ENCODE measurements at regions not wholly inside any gene's neighbourhood (a gene's known extent, or its start where the extent isn't known, plus 50 kb on each side); places are given as distances from the start of the nearest gene placed in this dataset.

DNA sequence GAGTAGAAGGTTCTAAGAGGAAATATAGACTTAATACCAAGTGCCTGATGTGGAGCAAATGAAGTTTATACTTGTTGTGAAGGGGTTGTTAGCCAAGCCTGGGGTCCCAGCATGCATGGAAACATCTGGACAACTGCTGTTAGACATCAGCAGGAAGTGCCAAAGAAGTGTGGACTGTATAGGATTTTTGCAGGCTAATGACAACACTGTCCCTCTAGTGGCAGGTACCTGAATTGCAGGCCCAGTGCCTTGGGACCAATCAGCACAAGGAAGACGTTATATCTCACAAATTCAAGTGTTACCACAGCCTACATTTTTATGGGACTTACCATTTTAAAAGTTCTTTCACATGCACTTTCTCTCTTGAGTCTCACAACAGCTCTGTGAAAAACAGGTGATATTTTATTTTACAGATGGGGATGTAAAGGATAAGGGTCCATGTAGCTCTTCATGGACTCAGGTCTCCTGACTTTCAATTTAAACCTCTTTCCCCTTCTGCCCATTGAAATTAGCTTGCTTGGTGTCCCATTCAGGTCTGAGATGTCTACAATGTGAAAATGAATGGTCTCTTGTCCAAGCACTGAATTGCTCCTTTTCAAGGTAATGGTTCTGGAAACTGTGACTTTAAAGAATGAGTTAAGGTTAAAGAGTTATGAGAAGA, 89.0 kb upstream of the MAP1B start:
- intact Hi-C loops (cut with DNase I) = loop anchor here in 1 of 2 donors (10.0 kb wide), 1 partner anchor 233 kb away; no protein-coding TSS in a partner anchor
- no peaks in the 10 kb centered on the region for H3K9me3 ChIP-seq (replicated peaks in 1 of 3)
- no peak for TF ChIP-seq POLR2A (IDR thresholded peaks at IDR 0.05)
- TF ChIP-seq, protein P1, sequence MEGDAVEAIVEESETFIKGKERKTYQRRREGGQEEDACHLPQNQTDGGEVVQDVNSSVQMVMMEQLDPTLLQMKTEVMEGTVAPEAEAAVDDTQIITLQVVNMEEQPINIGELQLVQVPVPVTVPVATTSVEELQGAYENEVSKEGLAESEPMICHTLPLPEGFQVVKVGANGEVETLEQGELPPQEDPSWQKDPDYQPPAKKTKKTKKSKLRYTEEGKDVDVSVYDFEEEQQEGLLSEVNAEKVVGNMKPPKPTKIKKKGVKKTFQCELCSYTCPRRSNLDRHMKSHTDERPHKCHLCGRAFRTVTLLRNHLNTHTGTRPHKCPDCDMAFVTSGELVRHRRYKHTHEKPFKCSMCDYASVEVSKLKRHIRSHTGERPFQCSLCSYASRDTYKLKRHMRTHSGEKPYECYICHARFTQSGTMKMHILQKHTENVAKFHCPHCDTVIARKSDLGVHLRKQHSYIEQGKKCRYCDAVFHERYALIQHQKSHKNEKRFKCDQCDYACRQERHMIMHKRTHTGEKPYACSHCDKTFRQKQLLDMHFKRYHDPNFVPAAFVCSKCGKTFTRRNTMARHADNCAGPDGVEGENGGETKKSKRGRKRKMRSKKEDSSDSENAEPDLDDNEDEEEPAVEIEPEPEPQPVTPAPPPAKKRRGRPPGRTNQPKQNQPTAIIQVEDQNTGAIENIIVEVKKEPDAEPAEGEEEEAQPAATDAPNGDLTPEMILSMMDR (IDR thresholded peaks at IDR 0.05) = peak; percentile 65 to 86 (median 82)
- peaks cover 4% of the 10 kb centered on the region for H3K27me3 ChIP-seq
- no peaks in the 10 kb centered on the region for H3K36me3 ChIP-seq (replicated peaks in 1 of 2)
- WGBS, 4 donors = 21 to 55% (median 28%) methylated on average over 1 of the region's 1 CpG
- H3K4me1 ChIP-seq (replicated peaks in 1 of 2) = peaks cover 0 to 6% of the 10 kb centered on the region in 2 donors
- no peak overlapping the region for H3K4me3 ChIP-seq
- DNase-seq = peak in 6 of 7 donors; percentile 35 to 78 (median 52)
- no peak overlapping the region for H3K27ac ChIP-seq

DNA sequence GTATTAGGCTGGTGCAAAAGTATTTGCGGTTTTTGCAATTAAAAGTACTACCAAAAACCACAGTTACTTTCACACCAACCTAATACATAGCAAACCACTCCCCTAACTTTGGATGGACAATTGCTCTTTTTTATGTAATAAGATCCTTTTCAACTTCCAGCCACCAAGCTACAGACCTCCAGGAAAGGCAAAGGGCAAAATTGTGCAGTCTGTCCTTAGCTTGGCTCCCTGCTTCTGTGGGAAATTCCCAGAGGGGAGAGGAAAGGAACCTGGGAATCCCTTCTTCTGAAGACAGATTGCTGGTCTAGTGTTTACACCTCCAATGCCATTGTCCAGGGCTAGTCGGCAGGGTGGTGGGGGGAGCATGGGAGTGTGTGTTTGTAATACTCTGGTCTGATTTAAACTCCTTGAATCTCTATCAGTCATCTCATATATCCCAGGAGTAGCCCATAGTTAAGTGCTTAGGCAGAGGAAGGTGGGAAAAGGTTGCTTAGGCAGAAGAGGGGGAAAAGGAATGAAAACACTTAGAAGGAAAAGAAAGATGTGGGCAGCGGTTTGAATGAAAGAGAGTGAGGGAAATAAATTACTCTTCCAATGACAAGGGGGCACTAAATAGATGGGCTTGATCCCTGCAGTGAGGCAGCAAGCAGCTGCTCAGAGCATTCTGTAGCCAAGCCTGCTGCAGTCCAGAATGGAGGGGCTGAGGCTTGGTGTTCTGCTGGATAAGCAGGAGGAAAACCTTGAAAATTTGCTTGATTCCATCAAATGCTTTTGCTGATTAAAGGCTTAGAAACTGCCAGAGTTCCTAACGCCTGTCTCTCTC, 86.9 kb upstream of the MAP1B start:
- Histone ChIP-seq H3K4me3 (no peak overlapping the region), H3K27me3 (peaks cover 4% of the 10 kb centered on the region), H3K4me1 (replicated peaks in 1 of 2) (no peaks in the 10 kb centered on the region), H3K9me3 (replicated peaks in 1 of 3) (peaks cover 0 to 6% (median 0%) of the 10 kb centered on the region in 3 donors), H3K36me3 (replicated peaks in 1 of 2) (no peaks in the 10 kb centered on the region), H3K27ac (no peak overlapping the region)
- 38 to 45% (median 43%) methylated on average over 4 of the region's 4 CpGs for WGBS, 4 donors
- intact Hi-C loops (cut with DNase I) = no loop called here
- no peak for DNase-seq
- TF ChIP-seq, protein P1 (IDR thresholded peaks at IDR 0.05) = no peak
- TF ChIP-seq POLR2A (IDR thresholded peaks at IDR 0.05) = no peak

- no peaks in the 10 kb centered on the region for H3K36me3 ChIP-seq (replicated peaks in 1 of 2)
- H3K27me3 ChIP-seq = peaks cover 4% of the 10 kb centered on the region
- no peak overlapping the region for H3K27ac ChIP-seq
- intact Hi-C loops (cut with DNase I) = no loop called here
- 91 to 92% (median 91%) methylated on average over 8 of the region's 8 CpGs for WGBS, 4 donors
- no peak overlapping the region for H3K4me3 ChIP-seq
- no peaks in the 10 kb centered on the region for H3K4me1 ChIP-seq (replicated peaks in 1 of 2)
- no peak for DNase-seq
- TF ChIP-seq, protein P1 (IDR thresholded peaks at IDR 0.05) = no peak
- no peak for TF ChIP-seq POLR2A (IDR thresholded peaks at IDR 0.05)
- peaks cover 0 to 6% (median 0%) of the 10 kb centered on the region in 3 donors for H3K9me3 ChIP-seq (replicated peaks in 1 of 3)
Measured at GRCh38 chr5:72021651-72022357, 85.5 kb upstream of the MAP1B start.

- WGBS, 4 donors = 91 to 98% (median 95%) methylated on average over 1 of the region's 1 CpG
- no peaks in the 10 kb centered on the region for H3K4me1 ChIP-seq (replicated peaks in 1 of 2)
- DNase-seq = no peak
- H3K36me3 ChIP-seq (replicated peaks in 1 of 2) = no peaks in the 10 kb centered on the region
- H3K27me3 ChIP-seq = no peaks in the 10 kb centered on the region
- H3K4me3 ChIP-seq = no peak overlapping the region
- peaks cover 0 to 6% (median 0%) of the 10 kb centered on the region in 3 donors for H3K9me3 ChIP-seq (replicated peaks in 1 of 3)
- no peak overlapping the region for H3K27ac ChIP-seq
- no peak for TF ChIP-seq POLR2A (IDR thresholded peaks at IDR 0.05)
- TF ChIP-seq, protein P1 (IDR thresholded peaks at IDR 0.05) = no peak
- intact Hi-C loops (cut with DNase I) = no loop called here
Measured at GRCh38 chr5:72028382-72028781, 78.9 kb upstream of the MAP1B start.
